H1 (cell line): ENCODE measurements at regions not wholly inside any gene's neighbourhood (a gene's known extent, or its start where the extent isn't known, plus 50 kb on each side); places are given as distances from the start of the nearest gene placed in this dataset.

Experiments used
- CTCF ChIA-PET: fragments of 300-600 bp; sonication (Branson Sonifier 250); formaldehyde crosslinking; loops from one replicate; lab custom pipeline; 2021; ENCODE audit not compliant: partially characterized antibody; lab: Charles Lee
- POLR2A ChIA-PET: fragments of 300-600 bp; sonication (Branson Sonifier 250); formaldehyde crosslinking; loops from one replicate; lab custom pipeline; 2021; ENCODE audit warnings: inconsistent platforms; ENCODE audit not compliant: partially characterized antibody; lab: Charles Lee
- DNase-seq, 2 experiments: peaks; one replicate each; pipeline versions ENCODE4 v3.0.0 to v3.0.0-alpha.2; 2010 to 2022; ENCODE audit warnings: low spot score in 2 of 2, low read depth in 1 of 2, mixed read lengths in 1 of 2
- FAIRE-seq: peaks from 2 replicates; lab custom pipeline; 2011; peaks lifted over from hg19 to GRCh38; lab: Jason Lieb, UNC
- H2AFZ ChIP-seq: 2 replicates; pipeline ENCODE4 v1.8.1; 2012; ENCODE audit warnings: low read length, inconsistent platforms
- H2AK5ac ChIP-seq: 2 replicates; pipeline ENCODE4 v1.6.1; 2013; ENCODE audit warnings: low read depth, low read length
- H2BK120ac ChIP-seq: replicated peaks from 2 replicates; pipeline ENCODE3; 2013; ENCODE audit warnings: low read depth, low read length, inconsistent platforms
- H2BK12ac ChIP-seq: 2 replicates; pipeline ENCODE4 v1.6.1; 2013; ENCODE audit warnings: low read depth, low read length
- H2BK15ac ChIP-seq: 2 replicates; pipeline ENCODE4 v1.6.1; 2013; ENCODE audit warnings: low read length
- H2BK20ac ChIP-seq: 2 replicates; pipeline ENCODE4 v1.6.1; 2013; ENCODE audit warnings: low read length
- H2BK5ac ChIP-seq: 2 replicates; pipeline ENCODE4 v1.6.1; 2013; ENCODE audit warnings: low read depth, low read length
- H3K14ac ChIP-seq: 2 replicates; pipeline ENCODE4 v1.6.1; 2013; ENCODE audit warnings: inconsistent platforms; ENCODE audit not compliant: insufficient read length
- H3K18ac ChIP-seq: 2 replicates; pipeline ENCODE4 v1.6.1; 2013; ENCODE audit warnings: low read length; ENCODE audit errors: extremely low read depth
- H3K23ac ChIP-seq: 2 replicates; pipeline ENCODE4 v1.6.1; 2013; ENCODE audit warnings: inconsistent platforms; ENCODE audit not compliant: insufficient read length
- H3K23me2 ChIP-seq: 2 replicates; pipeline ENCODE4 v1.6.1; 2013; ENCODE audit warnings: low read depth, low read length
- H3K27ac ChIP-seq: 2 replicates; pipeline ENCODE4 v1.6.1; 2011; ENCODE audit warnings: low read depth, low read length, inconsistent platforms
- H3K27me3 ChIP-seq, 4 experiments: replicated peaks in 1 of 4; 1 replicate in 1 of 4; 2 replicates in 3 of 4; pipeline versions ENCODE4 v1.6.1 to v1.8.1; 2011 to 2013; ENCODE audit warnings: low read length in 3 of 4, mild to moderate bottlenecking in 3 of 4, inconsistent platforms in 2 of 4, mixed read lengths in 2 of 4, moderate library complexity in 1 of 4; ENCODE audit not compliant: control insufficient read depth in 3 of 4, insufficient read depth in 3 of 4; ENCODE audit errors: extremely low read depth in 1 of 4
- H3K36me3 ChIP-seq, 4 experiments: 2 replicates each; pipeline versions ENCODE4 v1.6.1 to v1.8.1; 2011 to 2013; ENCODE audit warnings: mild to moderate bottlenecking in 4 of 4, low read length in 3 of 4, moderate library complexity in 2 of 4, control low read depth in 1 of 4, inconsistent platforms in 1 of 4; ENCODE audit not compliant: insufficient read depth in 4 of 4, control insufficient read depth in 2 of 4
- H3K4ac ChIP-seq: replicated peaks from 2 replicates; pipeline ENCODE3; 2013; ENCODE audit warnings: low read length, low read depth, mixed read lengths, inconsistent platforms; ENCODE audit not compliant: insufficient read length
- H3K4me1 ChIP-seq, 4 experiments: replicated peaks in 1 of 4; 1 replicate in 1 of 4; 2 replicates in 3 of 4; pipeline versions ENCODE4 v1.6.1 to v1.8.1; 2011 to 2013; ENCODE audit warnings: low read length in 3 of 4, inconsistent platforms in 2 of 4, mixed read lengths in 1 of 4; ENCODE audit not compliant: insufficient read depth in 4 of 4, control insufficient read depth in 3 of 4
- H3K4me2 ChIP-seq, 2 experiments: 2 replicates each; pipeline versions ENCODE4 v1.6.1 to v1.8.1; 2011 to 2013; ENCODE audit warnings: low read depth in 2 of 2, low read length in 2 of 2, control low read depth in 1 of 2, inconsistent platforms in 1 of 2, mild to moderate bottlenecking in 1 of 2; ENCODE audit not compliant: insufficient read depth in 1 of 2
- H3K4me3 ChIP-seq, 4 experiments: fragments of 200-600, 300-600 bp in 1 of 4; sonication (generic), shearing (Covaris generic), sonication (Bioruptor Twin) in 1 of 4; 2 replicates each; pipeline versions ENCODE4 v1.5.1 to v1.8.1; 2011 to 2016; ENCODE audit warnings: low read length in 4 of 4, low read depth in 3 of 4, control low read depth in 2 of 4, inconsistent platforms in 2 of 4, mild to moderate bottlenecking in 2 of 4, mixed read lengths in 1 of 4, moderate library complexity in 1 of 4; ENCODE audit not compliant: insufficient read depth in 2 of 4; ENCODE audit errors: extremely low read depth in 1 of 4
- H3K56ac ChIP-seq: replicated peaks from 2 replicates; pipeline ENCODE3; 2013; ENCODE audit warnings: low read depth, mild to moderate bottlenecking, mixed read lengths, low read length, inconsistent platforms; ENCODE audit not compliant: insufficient read length
- H3K79me1 ChIP-seq: 2 replicates; pipeline ENCODE4 v1.6.1; 2013; ENCODE audit warnings: low read depth, low read length, control low read depth
- H3K79me2 ChIP-seq, 2 experiments: 2 replicates each; pipeline versions ENCODE4 v1.6.1 to v1.8.1; 2012 to 2013; ENCODE audit warnings: low read length in 2 of 2, mild to moderate bottlenecking in 2 of 2, inconsistent platforms in 1 of 2; ENCODE audit not compliant: insufficient read depth in 2 of 2, control insufficient read depth in 1 of 2
- H3K9ac ChIP-seq, 4 experiments: replicated peaks in 1 of 4; 1 replicate in 1 of 4; 2 replicates in 3 of 4; pipeline versions ENCODE4 v1.6.1 to v1.8.1; 2011 to 2013; ENCODE audit warnings: low read depth in 3 of 4, low read length in 3 of 4, control low read depth in 2 of 4, mild to moderate bottlenecking in 2 of 4, moderate library complexity in 2 of 4, inconsistent platforms in 1 of 4; ENCODE audit errors: extremely low read depth in 1 of 4
- H3K9me3 ChIP-seq, 2 experiments: 2 replicates each; pipeline versions ENCODE4 v1.6.1 to v1.8.1; 2012 to 2013; ENCODE audit warnings: mild to moderate bottlenecking in 2 of 2, moderate library complexity in 2 of 2, control low read depth in 1 of 2, inconsistent platforms in 1 of 2, low read depth in 1 of 2, low read length in 1 of 2, mixed read lengths in 1 of 2; ENCODE audit not compliant: insufficient read depth in 2 of 2
- H4K20me1 ChIP-seq, 2 experiments: replicated peaks in 1 of 2; 2 replicates each; pipeline versions ENCODE3 to v1.8.1; 2011 to 2013; ENCODE audit warnings: inconsistent platforms in 2 of 2, low read length in 2 of 2, mild to moderate bottlenecking in 1 of 2; ENCODE audit not compliant: insufficient read depth in 2 of 2, control insufficient read depth in 1 of 2
- H4K5ac ChIP-seq: 2 replicates; pipeline ENCODE4 v1.6.1; 2013; ENCODE audit warnings: low read length, low read depth, mixed read lengths, inconsistent platforms; ENCODE audit not compliant: insufficient read length
- H4K8ac ChIP-seq: 2 replicates; pipeline ENCODE4 v1.8.0; 2013; ENCODE audit warnings: mild to moderate bottlenecking, moderate library complexity, low read length, inconsistent platforms; ENCODE audit not compliant: insufficient read depth; ENCODE audit errors: extremely low read depth
- H4K91ac ChIP-seq: replicated peaks from 2 replicates; pipeline ENCODE3; 2013; ENCODE audit warnings: low read length, mixed read lengths, inconsistent platforms; ENCODE audit not compliant: insufficient read length
- ATF2 ChIP-seq: IDR thresholded peaks from 2 replicates; pipeline ENCODE4 v1.6.1; 2012; ENCODE audit warnings: low read length, inconsistent platforms
- CBX8 ChIP-seq: fragments of 300-800, 300-1000 bp; sonication (generic); IDR thresholded peaks from 2 replicates; pipeline ENCODE4 v1.7.1; 2016; ENCODE audit warnings: low read depth, low read length, borderline replicate concordance
- JUND ChIP-seq: IDR thresholded peaks from 2 replicates; pipeline ENCODE4 v1.6.1; 2011; ENCODE audit warnings: mild to moderate bottlenecking, improper control_type of control experiment, low read length
- MAFK ChIP-seq: IDR thresholded peaks from 2 replicates; pipeline ENCODE4 v1.6.1; 2012; ENCODE audit warnings: low read depth, mild to moderate bottlenecking, improper control_type of control experiment, low read length
- WGBS, 2 experiments: shearing (Covaris generic) in 1 of 2; methylation state at CpG; one replicate each; pipeline versions ENCODE4 v1.1.6 to v1.1.7; 2013 to 2015; ENCODE audit warnings: low lambda C conversion rate in 2 of 2, mixed read lengths in 2 of 2, inconsistent platforms in 1 of 2, low coverage in 1 of 2, missing lambda C conversion rate in 1 of 2; ENCODE audit not compliant: insufficient replicate concordance in 2 of 2, insufficient coverage in 1 of 2, insufficient read length in 1 of 2; ENCODE audit errors: extremely low coverage in 1 of 2, missing lambda C conversion rate in 1 of 2; 5-methylcytosine and 5-hydroxymethylcytosine counted together

GRCh38 chr5:24401773-24402172 is 243.0 kb downstream of the CDH10 start:
- POLR2A ChIA-PET, result no interaction called here
- no peak overlapping the region for H2BK5ac ChIP-seq

More at GRCh38 chr5:24401773-24402172, 243.0 kb downstream of the CDH10 start:
- Histone ChIP-seq H3K27me3 (no peaks in the 10 kb centered on the region), H3K4me1 (no peaks in the 10 kb centered on the region), H3K4me2 (no peak overlapping the region), H3K4me3 (no peak overlapping the region), H3K27ac (no peak overlapping the region), H2BK20ac (no peak overlapping the region), H3K9ac (peak overlapping the region in 1 of 4 experiments; percentile 34; a peak in 1 of 7 replicates), H2AFZ (no peak overlapping the region), H4K5ac (no peak overlapping the region), H3K56ac (no peak overlapping the region), H2BK15ac (no peak overlapping the region), H4K8ac (no peak overlapping the region), H3K14ac (no peak overlapping the region), H3K23ac (no peak overlapping the region), H3K23me2 (no peaks in the 10 kb centered on the region), H3K18ac (no peak overlapping the region), H2AK5ac (no peak overlapping the region), H4K91ac (no peak overlapping the region), H4K20me1 (no peaks in the 10 kb centered on the region), H2BK120ac (no peak overlapping the region), H3K79me2 (no peaks in the 10 kb centered on the region), H2BK12ac (no peak overlapping the region), H3K79me1 (no peaks in the 10 kb centered on the region), H3K9me3 (peaks cover 5% of the 10 kb centered on the region in 2 experiments; a peak in 2 of 4 replicates), H3K36me3 (no peaks in the 10 kb centered on the region), H3K4ac (no peak overlapping the region)
- no peak for FAIRE-seq
- TF ChIP-seq MAFK (no peak), CBX8 (no peak), ATF2 (no peak), JUND (no peak)
- no peak for DNase-seq
- WGBS, 2 experiments, result 59% methylated on average over 3 of the region's 3 CpGs; no CpG with 5 or more reads in 1 of the 2 experiments
- CTCF ChIA-PET, result no interaction called here
